ENCODE measurements at regions not wholly inside any gene's neighbourhood (a gene's known extent, or its start where the extent isn't known, plus 50 kb on each side); places are given as distances from the start of the nearest gene placed in this dataset.

- Histone ChIP-seq H3K27ac (ENCODE audit: low read length) (no peak overlapping the region), H3K9me3 (ENCODE audit: control insufficient read depth, insufficient read depth, low read depth, low read length) (no peaks in the 10 kb centered on the region), H3K27me3 (ENCODE audit: control insufficient read depth, insufficient read depth, low read length) (no peaks in the 10 kb centered on the region), H3K4me1 (ENCODE audit: control insufficient read depth, insufficient read depth, low read length) (no peaks in the 10 kb centered on the region), H3K36me3 (ENCODE audit: control insufficient read depth, insufficient read depth, low read length) (no peaks in the 10 kb centered on the region), H3K4me3 (ENCODE audit: low read depth in 2 of 2, low read length in 2 of 2) (no peak overlapping the region)
- ChIA-PET POLR2A (no interaction called here), CTCF (no interaction called here)
- DNase-seq (ENCODE audit: low read depth, low spot score): no peak
- in situ Hi-C loops (cut with HindIII; ENCODE audit: low pct_unique_long_range_greater_than_20kb, low sequenced_read_pairs): no loop called here
- ATAC-seq: no peak
- intact Hi-C loops (cut with micrococcal nuclease; ENCODE audit: unreplicated experiment): no loop called here
- BruUV-seq (replicated peaks): TSS peak; percentile 57
- TF ChIP-seq SIN3A (IDR thresholded peaks at IDR 0.05; ENCODE audit: borderline replicate concordance, insufficient read depth, low read depth, low read length) (no peak), POLR2AphosphoS5 (IDR thresholded peaks at IDR 0.05; ENCODE audit: low read depth, low read length) (no peak), TCF7L2 (IDR thresholded peaks at IDR 0.05; ENCODE audit: low read depth, low read length) (no peak), REST (IDR thresholded peaks at IDR 0.05; ENCODE audit: insufficient read depth in 1 of 2, low read depth in 2 of 2, low read length in 1 of 2) (no peak), CTCF (IDR thresholded peaks at IDR 0.05) (no peak)
These were observed 145.2 kb upstream of the CIBAR2 start for GRCh38 chr16:85257483-85257882.

- no peak overlapping the region for H3K4me3 ChIP-seq (ENCODE audit: low read depth in 2 of 2, low read length in 2 of 2)
- ChIA-PET POLR2A (no interaction called here), CTCF (no interaction called here)
- no peaks in the 10 kb centered on the region for H3K4me1 ChIP-seq (ENCODE audit: control insufficient read depth, insufficient read depth, low read length)
- ATAC-seq: no peak
- TF ChIP-seq CTCF (IDR thresholded peaks at IDR 0.05) (no peak), REST (IDR thresholded peaks at IDR 0.05; ENCODE audit: insufficient read depth in 1 of 2, low read depth in 2 of 2, low read length in 1 of 2) (no peak), SIN3A (IDR thresholded peaks at IDR 0.05; ENCODE audit: borderline replicate concordance, insufficient read depth, low read depth, low read length) (no peak), TCF7L2 (IDR thresholded peaks at IDR 0.05; ENCODE audit: low read depth, low read length) (no peak), POLR2AphosphoS5 (IDR thresholded peaks at IDR 0.05; ENCODE audit: low read depth, low read length) (no peak)
- no peaks in the 10 kb centered on the region for H3K36me3 ChIP-seq (ENCODE audit: control insufficient read depth, insufficient read depth, low read length)
- no peak overlapping the region for H3K27ac ChIP-seq (ENCODE audit: low read length)
- H3K27me3 ChIP-seq (ENCODE audit: control insufficient read depth, insufficient read depth, low read length): no peaks in the 10 kb centered on the region
- DNase-seq (ENCODE audit: low read depth, low spot score): no peak
- BruUV-seq (replicated peaks): no TSS peak
- intact Hi-C loops (cut with micrococcal nuclease; ENCODE audit: unreplicated experiment): no loop called here
- in situ Hi-C loops (cut with HindIII; ENCODE audit: low pct_unique_long_range_greater_than_20kb, low sequenced_read_pairs): no loop called here
- no peaks in the 10 kb centered on the region for H3K9me3 ChIP-seq (ENCODE audit: control insufficient read depth, insufficient read depth, low read depth, low read length)
These were observed 145.9 kb upstream of the CIBAR2 start for GRCh38 chr16:85258166-85258565.
